ENCODE measurements at regions not wholly inside any gene's neighbourhood (a gene's known extent, or its start where the extent isn't known, plus 50 kb on each side); places are given as distances from the start of the nearest gene placed in this dataset.

GRCh38 chr2:30312916-30313315 lies 81.6 kb downstream of the LBH start:
- no peak for TF ChIP-seq EP300 (IDR thresholded peaks at IDR 0.05; ENCODE audit: borderline replicate concordance)
- no peak for TF ChIP-seq TAF1 (IDR thresholded peaks at IDR 0.05; ENCODE audit: low read depth)
